Lower leg skin (tissue), 4 donors: ENCODE measurements at regions not wholly inside any gene's neighbourhood (a gene's known extent, or its start where the extent isn't known, plus 50 kb on each side); places are given as distances from the start of the nearest gene placed in this dataset.

Source experiments
- DNase-seq, 2 donors: peaks; one replicate each; pipeline ENCODE4 v3.0.0-alpha.2; 2019; ENCODE audit warnings: low spot score in 2 of 2
- H3K4me3 ChIP-seq: fragments of 200-600 bp; sonication (generic); 2 replicates; pipeline ENCODE4 v1.5.1; 2017; ENCODE audit warnings: mild to moderate bottlenecking, low read depth; ENCODE audit not compliant: poor library complexity, severe bottlenecking
- CTCF ChIP-seq, 3 donors: fragments of 450-650 bp; IDR thresholded peaks; one replicate each; pipeline ENCODE4 v1.5.1; 2016; ENCODE audit warnings: antibody characterized with exemption in 3 of 3, mild to moderate bottlenecking in 3 of 3, moderate library complexity in 2 of 3
- POLR2A ChIP-seq, 2 donors: fragments of 450-650 bp; IDR thresholded peaks; one replicate each; pipeline ENCODE4 v1.6.1; 2016 to 2017; ENCODE audit warnings: antibody characterized with exemption in 2 of 2, mild to moderate bottlenecking in 1 of 2, moderate library complexity in 1 of 2
- WGBS, 2 donors: methylation state at CpG; one replicate each; pipeline ENCODE4 v1.1.5; 2018; 5-methylcytosine and 5-hydroxymethylcytosine counted together
- intact Hi-C: fragments of 100-400 bp; cut with DNase I; formaldehyde crosslinking; loops from one replicate; pipeline ENCODE4 v1.15.0; 2023; ENCODE audit warnings: low total_unique reads

GRCh38 chr9:87216036-87216435 is 268.7 kb upstream of the GAS1 start:
- no peak for TF ChIP-seq POLR2A (IDR thresholded peaks at IDR 0.05)
- TF ChIP-seq CTCF (IDR thresholded peaks at IDR 0.05) = no peak
- DNase-seq = no peak
- no peak overlapping the region for H3K4me3 ChIP-seq
- intact Hi-C loops = no loop called here
- WGBS, 2 donors = 81 to 89% methylated on average over 4 of the region's 4 CpGs

GRCh38 chr9:87216897-87217455 is 269.7 kb upstream of the GAS1 start:
- intact Hi-C loops = no loop called here
- 91 to 93% methylated on average over 5 of the region's 5 CpGs for WGBS, 2 donors
- no peak overlapping the region for H3K4me3 ChIP-seq
- no peak for DNase-seq
- no peak for TF ChIP-seq POLR2A (IDR thresholded peaks at IDR 0.05)
- TF ChIP-seq CTCF (IDR thresholded peaks at IDR 0.05) = no peak

GRCh38 chr9:87223392-87224246 is 274.0 kb upstream of the DAPK1 start:
- no peak overlapping the region for H3K4me3 ChIP-seq
- WGBS, 2 donors = 42 to 62% methylated on average over 11 of the region's 11 CpGs
- TF ChIP-seq POLR2A (IDR thresholded peaks at IDR 0.05) (no peak), CTCF (IDR thresholded peaks at IDR 0.05) (no peak)
- DNase-seq = no peak
- intact Hi-C loops = no loop called here

GRCh38 chr9:87226896-87227295 is 270.8 kb upstream of the DAPK1 start:
- WGBS, 2 donors = 48 to 76% methylated on average over 1 of the region's 1 CpG
- intact Hi-C loops = no loop called here
- no peak overlapping the region for H3K4me3 ChIP-seq
- DNase-seq = no peak
- TF ChIP-seq POLR2A (IDR thresholded peaks at IDR 0.05) (no peak), CTCF (IDR thresholded peaks at IDR 0.05) (no peak)

GRCh38 chr9:87227456-87227855 is 270.2 kb upstream of the DAPK1 start:
- H3K4me3 ChIP-seq = no peak overlapping the region
- WGBS, 2 donors = 78 to 92% methylated on average over 3 of the region's 3 CpGs
- DNase-seq = no peak
- TF ChIP-seq POLR2A (IDR thresholded peaks at IDR 0.05) (no peak), CTCF (IDR thresholded peaks at IDR 0.05) (no peak)
- intact Hi-C loops = no loop called here
